Activated CD4-positive, alpha-beta T cell treated with anti-CD3 and anti-CD28 coated beads for 48 hours (primary cell): ENCODE measurements at regions not wholly inside any gene's neighbourhood (a gene's known extent, or its start where the extent isn't known, plus 50 kb on each side); places are given as distances from the start of the nearest gene placed in this dataset.
A peak's percentile ranks its signal among the peaks of the same experiment; 100 is the strongest.
"Not testable (repeated sequence)": the region's sequence is repeated elsewhere in the genome, so short reads cannot be mapped to it uniquely, and the experiment has no call there.

ENCODE experiments used
- DNase-seq: peaks from one replicate; pipeline ENCODE4 v3.0.0-alpha.2; 2020

GRCh38 chr7:68121655-68122054 is 1125.0 kb downstream of the TYW1 start:
- DNase-seq = no peak

GRCh38 chr7:68122801-68123200 is 1126.2 kb downstream of the TYW1 start:
- no peak for DNase-seq

- DNase-seq = no peak
Measured at GRCh38 chr7:68125168-68125567, 1128.5 kb downstream of the TYW1 start.

- no peak for DNase-seq
Measured at GRCh38 chr7:68133045-68133444, 1136.4 kb downstream of the TYW1 start.

- no peak for DNase-seq
Measured at GRCh38 chr7:68143345-68143744, 1146.7 kb downstream of the TYW1 start.

- DNase-seq = no peak
Measured at GRCh38 chr7:68146983-68147382, 1150.3 kb downstream of the TYW1 start.

GRCh38 chr7:68147614-68148238 is 1151.1 kb downstream of the TYW1 start:
- no peak for DNase-seq

- DNase-seq = no peak
Measured at GRCh38 chr7:68148440-68148839, 1151.8 kb downstream of the TYW1 start.

GRCh38 chr7:68152205-68152604 is 1155.6 kb downstream of the TYW1 start:
- no peak for DNase-seq

GRCh38 chr7:68155676-68156075 is 1159.0 kb downstream of the TYW1 start:
- no peak for DNase-seq

GRCh38 chr7:68158686-68159295 is 1162.2 kb downstream of the TYW1 start:
- no peak for DNase-seq

GRCh38 chr7:68162712-68163111 is 1166.1 kb downstream of the TYW1 start:
- no peak for DNase-seq

GRCh38 chr7:68166525-68166924 is 1169.9 kb downstream of the TYW1 start:
- DNase-seq = no peak

GRCh38 chr7:68173513-68173912 is 1176.9 kb downstream of the TYW1 start:
- DNase-seq = no peak

GRCh38 chr7:68176974-68177373 is 1180.3 kb downstream of the TYW1 start:
- peak; percentile 19 for DNase-seq

- no peak for DNase-seq
Measured at GRCh38 chr7:68180761-68181160, 1184.1 kb downstream of the TYW1 start.

- DNase-seq = no peak
Measured at GRCh38 chr7:68183176-68183575, 1186.5 kb downstream of the TYW1 start.

GRCh38 chr7:68185631-68186456 is 1189.2 kb downstream of the TYW1 start:
- DNase-seq = no peak

- no peak for DNase-seq
Measured at GRCh38 chr7:68187532-68187931, 1190.9 kb downstream of the TYW1 start.

GRCh38 chr7:68192941-68193340 is 1196.3 kb downstream of the TYW1 start:
- DNase-seq = no peak

- DNase-seq = not testable (repeated sequence)
Measured at GRCh38 chr7:68195642-68196041, 1199.0 kb downstream of the TYW1 start.

- no peak for DNase-seq
Measured at GRCh38 chr7:68200051-68200670, 1203.5 kb downstream of the TYW1 start.

GRCh38 chr7:68203251-68203650 is 1206.6 kb downstream of the TYW1 start:
- no peak for DNase-seq

GRCh38 chr7:68205826-68206225 is 1209.2 kb downstream of the TYW1 start:
- no peak for DNase-seq
